H1 (cell line): ENCODE measurements at regions not wholly inside any gene's neighbourhood (a gene's known extent, or its start where the extent isn't known, plus 50 kb on each side); places are given as distances from the start of the nearest gene placed in this dataset.

Experiments used
- CHD7 ChIP-seq: fragments of 300-600 bp; sonication (generic); IDR thresholded peaks from 2 replicates; pipeline ENCODE4 v1.7.1; 2012; ENCODE audit warnings: low read length, moderate library complexity, mild to moderate bottlenecking, inconsistent platforms; ENCODE audit not compliant: insufficient replicate concordance

GRCh38 chr4:116665716-116666115, 419.7 kb downstream of the TRAM1L1 start (continued):
- no peak for TF ChIP-seq CHD7
- TF ChIP-seq, all 59 proteins: peak for 0
